ENCODE measurements at regions not wholly inside any gene's neighbourhood (a gene's known extent, or its start where the extent isn't known, plus 50 kb on each side); places are given as distances from the start of the nearest gene placed in this dataset.

DNA sequence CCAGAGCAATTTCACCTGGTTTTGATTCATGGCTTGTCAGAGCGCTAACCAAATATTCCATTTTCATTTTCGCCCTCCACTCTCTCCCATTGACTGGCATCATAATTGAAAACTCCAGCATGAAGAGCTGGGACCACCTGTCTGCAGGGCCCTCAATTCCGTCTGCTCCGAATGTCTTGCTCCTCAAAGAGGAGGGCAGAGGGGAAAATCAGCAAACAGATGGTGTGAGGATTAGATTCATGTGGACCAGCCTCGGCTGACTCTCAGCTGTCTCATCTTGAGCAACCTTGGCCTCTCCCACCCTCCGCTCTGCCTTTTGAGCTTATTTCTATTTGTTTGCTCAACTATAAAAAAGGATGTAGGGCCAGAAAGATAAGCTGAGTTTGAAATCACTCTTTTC, 512.2 kb upstream of the PPP2R3A start:
- TF ChIP-seq CEBPB (IDR thresholded peaks at IDR 0.05) (no peak), EGR1 (IDR thresholded peaks at IDR 0.05) (no peak), FOXM1 (IDR thresholded peaks at IDR 0.05; ENCODE audit: borderline replicate concordance, low read depth) (no peak), TCF12 (IDR thresholded peaks at IDR 0.05; ENCODE audit: low read depth) (no peak), NFIC (IDR thresholded peaks at IDR 0.05) (no peak), MAX (IDR thresholded peaks at IDR 0.05) (no peak), TAF1 (IDR thresholded peaks at IDR 0.05; ENCODE audit: low read depth) (no peak), EP300 (IDR thresholded peaks at IDR 0.05; ENCODE audit: borderline replicate concordance) (no peak), RAD21 (IDR thresholded peaks at IDR 0.05; ENCODE audit: low read depth) (no peak)
- TF ChIP-seq, protein P1, sequence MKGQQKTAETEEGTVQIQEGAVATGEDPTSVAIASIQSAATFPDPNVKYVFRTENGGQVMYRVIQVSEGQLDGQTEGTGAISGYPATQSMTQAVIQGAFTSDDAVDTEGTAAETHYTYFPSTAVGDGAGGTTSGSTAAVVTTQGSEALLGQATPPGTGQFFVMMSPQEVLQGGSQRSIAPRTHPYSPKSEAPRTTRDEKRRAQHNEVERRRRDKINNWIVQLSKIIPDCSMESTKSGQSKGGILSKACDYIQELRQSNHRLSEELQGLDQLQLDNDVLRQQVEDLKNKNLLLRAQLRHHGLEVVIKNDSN (IDR thresholded peaks at IDR 0.05), result no peak

DNA sequence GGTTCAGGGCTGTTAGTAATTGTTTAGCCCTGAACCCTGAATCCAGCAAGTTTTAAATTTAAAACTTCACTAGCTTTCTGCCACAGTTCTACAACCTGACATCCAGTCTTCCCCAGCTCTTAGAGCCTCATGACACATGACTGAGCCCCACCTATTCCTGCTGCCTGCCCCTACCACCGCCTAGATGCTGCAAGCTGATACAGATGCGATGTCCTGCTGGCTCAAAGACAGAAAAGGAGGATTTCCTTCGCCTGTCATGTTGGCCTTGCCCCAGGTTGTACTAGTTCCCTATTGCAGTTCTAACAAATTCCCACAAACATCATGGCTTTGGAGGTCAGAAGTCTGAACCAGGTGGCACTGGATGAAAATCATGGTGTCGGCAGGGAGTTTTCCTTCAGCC, 510.6 kb upstream of the PPP2R3A start:
- TF ChIP-seq, protein P1 (IDR thresholded peaks at IDR 0.05), result no peak
- no peak for TF ChIP-seq TAF1 (IDR thresholded peaks at IDR 0.05; ENCODE audit: low read depth)
- TF ChIP-seq ZBTB7A (IDR thresholded peaks at IDR 0.05; ENCODE audit: low read depth), result no peak
- no peak for TF ChIP-seq EGR1 (IDR thresholded peaks at IDR 0.05)
- TF ChIP-seq CEBPB (IDR thresholded peaks at IDR 0.05), result no peak
- TF ChIP-seq RAD21 (IDR thresholded peaks at IDR 0.05; ENCODE audit: low read depth), result no peak
- TF ChIP-seq FOXM1 (IDR thresholded peaks at IDR 0.05; ENCODE audit: borderline replicate concordance, low read depth), result no peak
- no peak for TF ChIP-seq TEAD4 (IDR thresholded peaks at IDR 0.05)
- TF ChIP-seq, protein P2, sequence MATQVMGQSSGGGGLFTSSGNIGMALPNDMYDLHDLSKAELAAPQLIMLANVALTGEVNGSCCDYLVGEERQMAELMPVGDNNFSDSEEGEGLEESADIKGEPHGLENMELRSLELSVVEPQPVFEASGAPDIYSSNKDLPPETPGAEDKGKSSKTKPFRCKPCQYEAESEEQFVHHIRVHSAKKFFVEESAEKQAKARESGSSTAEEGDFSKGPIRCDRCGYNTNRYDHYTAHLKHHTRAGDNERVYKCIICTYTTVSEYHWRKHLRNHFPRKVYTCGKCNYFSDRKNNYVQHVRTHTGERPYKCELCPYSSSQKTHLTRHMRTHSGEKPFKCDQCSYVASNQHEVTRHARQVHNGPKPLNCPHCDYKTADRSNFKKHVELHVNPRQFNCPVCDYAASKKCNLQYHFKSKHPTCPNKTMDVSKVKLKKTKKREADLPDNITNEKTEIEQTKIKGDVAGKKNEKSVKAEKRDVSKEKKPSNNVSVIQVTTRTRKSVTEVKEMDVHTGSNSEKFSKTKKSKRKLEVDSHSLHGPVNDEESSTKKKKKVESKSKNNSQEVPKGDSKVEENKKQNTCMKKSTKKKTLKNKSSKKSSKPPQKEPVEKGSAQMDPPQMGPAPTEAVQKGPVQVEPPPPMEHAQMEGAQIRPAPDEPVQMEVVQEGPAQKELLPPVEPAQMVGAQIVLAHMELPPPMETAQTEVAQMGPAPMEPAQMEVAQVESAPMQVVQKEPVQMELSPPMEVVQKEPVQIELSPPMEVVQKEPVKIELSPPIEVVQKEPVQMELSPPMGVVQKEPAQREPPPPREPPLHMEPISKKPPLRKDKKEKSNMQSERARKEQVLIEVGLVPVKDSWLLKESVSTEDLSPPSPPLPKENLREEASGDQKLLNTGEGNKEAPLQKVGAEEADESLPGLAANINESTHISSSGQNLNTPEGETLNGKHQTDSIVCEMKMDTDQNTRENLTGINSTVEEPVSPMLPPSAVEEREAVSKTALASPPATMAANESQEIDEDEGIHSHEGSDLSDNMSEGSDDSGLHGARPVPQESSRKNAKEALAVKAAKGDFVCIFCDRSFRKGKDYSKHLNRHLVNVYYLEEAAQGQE (IDR thresholded peaks at IDR 0.05; ENCODE audit: low read depth), result no peak
- TF ChIP-seq EP300 (IDR thresholded peaks at IDR 0.05; ENCODE audit: borderline replicate concordance), result no peak
- no peak for TF ChIP-seq YY1 (IDR thresholded peaks at IDR 0.05; ENCODE audit: low read depth)
- TF ChIP-seq TCF12 (IDR thresholded peaks at IDR 0.05; ENCODE audit: low read depth), result no peak
- TF ChIP-seq MAX (IDR thresholded peaks at IDR 0.05), result no peak
- TF ChIP-seq NFIC (IDR thresholded peaks at IDR 0.05), result no peak
- TF ChIP-seq CREB1 (IDR thresholded peaks at IDR 0.05; ENCODE audit: low read depth), result no peak

- TF ChIP-seq, protein P1 (IDR thresholded peaks at IDR 0.05), result no peak
- TF ChIP-seq EGR1 (IDR thresholded peaks at IDR 0.05), result no peak
Measured at GRCh38 chr3:135456108-135456790, 509.3 kb upstream of the PPP2R3A start.

DNA sequence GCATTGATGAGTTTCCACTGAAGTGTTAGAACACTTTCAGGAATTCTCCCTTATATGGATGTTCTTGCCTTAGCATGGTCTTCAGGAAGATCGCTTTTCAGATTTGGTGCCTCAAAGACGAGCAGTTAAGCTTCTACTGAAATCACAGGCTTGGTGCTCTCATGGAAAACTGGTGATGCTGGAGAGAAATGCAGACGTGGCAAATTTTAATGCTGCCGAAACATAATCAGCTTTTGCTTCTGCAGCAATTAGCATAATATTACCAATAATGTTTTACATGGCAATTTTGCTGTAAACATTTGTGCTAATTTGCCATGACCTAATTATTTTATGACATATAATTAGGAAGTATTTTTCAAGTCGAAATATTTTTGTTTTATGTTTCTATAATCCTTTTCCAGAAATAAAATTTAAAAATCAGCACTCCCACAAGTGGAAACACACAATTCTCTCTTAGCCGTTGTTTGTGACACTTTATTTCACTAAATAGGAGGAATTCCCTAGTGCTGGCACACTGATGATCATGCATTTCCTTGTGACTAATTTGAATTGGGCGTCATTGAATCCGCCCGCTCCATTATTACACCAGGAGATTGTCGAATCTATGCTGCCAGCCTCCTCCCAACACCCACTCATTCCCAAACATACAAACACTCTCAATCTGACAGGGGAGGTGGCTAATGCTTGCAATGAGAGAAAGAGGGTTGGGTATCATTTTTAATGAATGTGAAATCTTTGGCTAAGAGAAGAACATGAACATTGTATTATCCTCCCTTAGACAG, 506.8 kb upstream of the PPP2R3A start:
- TF ChIP-seq CEBPB (IDR thresholded peaks at IDR 0.05) (no peak), MAX (IDR thresholded peaks at IDR 0.05) (no peak), EGR1 (IDR thresholded peaks at IDR 0.05) (no peak), CREB1 (IDR thresholded peaks at IDR 0.05; ENCODE audit: low read depth) (no peak), TCF12 (IDR thresholded peaks at IDR 0.05; ENCODE audit: low read depth) (no peak), EP300 (IDR thresholded peaks at IDR 0.05; ENCODE audit: borderline replicate concordance) (no peak), YY1 (IDR thresholded peaks at IDR 0.05; ENCODE audit: low read depth) (no peak), NFIC (IDR thresholded peaks at IDR 0.05) (no peak), RAD21 (IDR thresholded peaks at IDR 0.05; ENCODE audit: low read depth) (no peak), TEAD4 (IDR thresholded peaks at IDR 0.05) (no peak), FOXM1 (IDR thresholded peaks at IDR 0.05; ENCODE audit: borderline replicate concordance, low read depth) (no peak), TAF1 (IDR thresholded peaks at IDR 0.05; ENCODE audit: low read depth) (no peak), ZBTB7A (IDR thresholded peaks at IDR 0.05; ENCODE audit: low read depth) (no peak)
- TF ChIP-seq, protein P1 (IDR thresholded peaks at IDR 0.05), result no peak
- TF ChIP-seq, protein P2 (IDR thresholded peaks at IDR 0.05; ENCODE audit: low read depth), result no peak

Data from Ishikawa (cell line).